IPS-NIHi7 (cell line): ENCODE measurements at regions not wholly inside any gene's neighbourhood (a gene's known extent, or its start where the extent isn't known, plus 50 kb on each side); places are given as distances from the start of the nearest gene placed in this dataset.

ENCODE experiments used
- DNase-seq: peaks from one replicate; pipeline ENCODE4 v3.0.0; 2012; ENCODE audit warnings: mixed read lengths; ENCODE audit errors: extremely low spot score

DNA sequence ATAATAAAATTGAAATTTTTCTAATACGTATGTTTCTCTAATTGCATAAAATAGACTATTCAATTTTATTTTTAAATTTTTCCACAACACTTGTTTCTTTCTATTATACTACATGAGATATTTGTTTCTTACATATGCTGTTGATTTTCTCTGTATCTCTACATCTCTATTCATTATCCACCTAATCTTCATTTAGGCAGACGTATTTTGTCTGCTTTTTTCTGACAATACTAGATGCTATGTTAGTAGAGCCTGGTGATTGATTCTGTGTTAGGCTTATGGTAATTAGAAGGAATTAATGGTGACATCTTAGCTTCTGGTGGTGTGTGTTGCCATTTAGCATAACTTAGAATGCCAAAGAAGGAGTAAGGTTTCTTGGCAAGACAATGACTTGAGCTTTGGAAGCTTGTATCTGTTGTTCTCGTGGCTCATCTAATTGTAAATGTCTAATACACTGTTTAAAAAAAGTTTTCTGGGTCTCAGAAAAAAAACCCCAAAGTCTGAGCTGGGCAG, 1610.7 kb upstream of the PCDH20 start:
- DNase-seq: no peak

DNA sequence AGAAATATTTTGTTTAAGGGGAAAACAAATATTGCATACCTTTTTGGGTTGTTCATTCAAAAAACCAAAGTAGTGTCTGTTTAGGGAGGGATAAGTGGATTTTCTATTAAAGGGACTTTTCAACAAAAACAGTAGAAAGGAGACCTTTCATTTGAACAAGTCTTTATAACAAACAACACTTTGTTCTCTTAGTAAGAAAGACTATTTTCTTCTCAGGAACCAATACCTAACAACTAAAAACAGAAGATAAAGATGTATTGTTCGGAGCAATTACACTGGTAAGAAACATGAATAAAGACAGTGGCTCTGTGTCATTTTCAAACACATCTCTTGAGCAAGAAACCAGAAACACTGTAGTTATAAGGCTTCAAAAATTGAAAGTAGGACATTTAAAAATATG, 1610.1 kb upstream of the PCDH20 start:
- DNase-seq: no peak

DNA sequence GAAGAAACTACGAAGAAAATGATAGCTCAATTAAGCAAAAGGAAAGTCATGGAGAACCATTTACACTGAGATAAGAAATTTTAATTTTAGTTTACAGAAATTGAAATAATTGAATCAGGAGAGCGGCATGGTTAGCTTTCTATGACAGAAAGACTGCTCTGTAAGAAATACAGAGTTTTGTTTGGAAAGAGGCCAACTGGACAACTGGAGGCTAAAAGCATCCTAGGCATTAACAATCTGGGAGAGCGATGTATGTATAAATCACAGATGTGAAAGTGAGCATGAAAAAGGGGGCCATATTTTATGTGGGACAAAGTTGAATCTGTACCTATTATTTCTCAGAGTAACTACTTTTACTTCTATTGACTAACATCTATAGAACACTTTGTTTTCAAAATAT, 1608.8 kb upstream of the PCDH20 start:
- DNase-seq: no peak

DNA sequence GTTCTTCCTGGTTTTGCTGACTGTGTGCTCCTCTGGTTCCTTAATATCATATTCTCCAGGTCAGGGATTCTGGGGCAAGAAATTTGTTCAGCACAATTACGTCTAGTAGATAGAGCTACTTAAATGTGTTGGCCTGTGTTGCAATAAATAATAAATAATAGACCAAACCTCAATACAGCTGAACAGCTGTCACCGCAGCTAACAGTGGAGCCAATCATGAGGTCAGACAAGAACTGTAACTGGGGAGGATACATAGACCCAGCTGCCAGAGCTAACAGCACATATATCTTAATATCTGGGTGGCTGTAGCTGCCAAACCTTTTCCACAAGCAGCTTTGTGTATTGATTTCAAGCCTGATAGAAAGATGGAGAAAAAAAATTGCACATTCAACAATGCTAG, 1596.3 kb upstream of the PCDH20 start:
- DNase-seq: no peak

GRCh38 chr13:63010072-63010658, 1594.5 kb upstream of the PCDH20 start:
- no peak for DNase-seq

- DNase-seq: no peak
Measured at GRCh38 chr13:63005625-63006024, 1590.0 kb upstream of the PCDH20 start.

DNA sequence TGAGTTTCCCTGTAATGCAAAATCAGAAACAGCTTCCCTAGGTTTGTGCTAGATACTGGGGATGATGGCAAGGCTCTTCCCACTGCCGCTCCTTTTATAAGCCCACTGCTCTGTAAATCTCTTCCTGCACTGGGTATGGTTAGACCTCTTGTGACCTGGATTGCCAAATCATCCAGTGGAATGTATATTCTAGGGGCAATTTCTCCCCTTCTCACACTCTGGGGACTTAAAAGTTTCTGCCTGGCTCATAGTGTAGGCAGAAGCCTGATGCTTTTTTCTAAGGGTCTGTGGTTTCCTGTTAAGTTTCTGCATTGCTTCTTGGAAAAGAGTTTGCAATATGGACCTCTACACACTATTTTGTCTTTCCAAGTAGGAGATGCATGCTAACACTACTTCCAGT, 1582.0 kb upstream of the PCDH20 start:
- DNase-seq: no peak

DNA sequence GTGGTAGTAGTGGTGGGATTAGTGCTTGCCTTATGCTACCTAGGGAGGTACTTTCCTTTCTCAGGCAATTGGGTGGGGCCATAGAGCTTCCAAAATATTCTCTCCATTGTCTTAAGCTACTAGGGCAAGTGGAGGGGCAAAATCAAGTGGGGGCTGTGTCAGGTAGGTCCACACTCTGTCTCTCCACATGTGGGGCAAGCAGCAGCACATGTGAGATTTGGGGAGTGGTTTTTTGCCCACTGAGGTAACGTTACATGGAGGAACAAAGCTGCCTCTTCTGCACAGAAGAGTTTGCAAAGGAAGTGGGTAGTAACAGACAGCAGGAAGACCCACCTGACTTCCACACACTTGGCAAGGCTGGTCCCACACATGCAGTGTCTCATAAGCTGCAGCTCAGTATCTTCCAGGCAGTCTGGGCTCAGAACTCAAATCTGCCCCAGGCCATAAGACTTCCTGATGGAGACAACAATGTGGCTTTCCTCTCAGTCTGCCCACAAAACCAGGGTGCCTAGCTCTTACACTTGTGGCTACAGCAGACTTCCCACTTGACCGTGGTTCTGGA, 1581.5 kb upstream of the PCDH20 start:
- DNase-seq: no peak

DNA sequence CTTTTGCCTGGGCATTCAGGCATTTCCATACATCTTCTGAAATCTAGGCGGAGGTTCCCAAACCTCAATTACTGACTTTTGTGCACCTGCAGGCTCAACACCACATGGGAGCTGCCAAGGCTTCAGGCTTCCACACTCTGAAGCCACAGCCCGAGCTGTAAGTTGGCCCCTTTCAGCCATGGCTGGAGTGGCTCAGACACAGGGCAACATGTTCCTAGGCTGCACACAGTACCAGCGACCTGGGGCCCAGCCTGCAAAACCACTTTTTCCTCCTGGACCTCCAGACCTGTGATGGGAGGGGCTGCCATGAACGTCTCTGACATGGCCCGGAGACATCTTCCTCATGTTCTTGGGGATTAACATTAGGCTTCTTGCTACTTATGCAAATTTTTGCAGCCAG, 1558.2 kb upstream of the PCDH20 start:
- no peak for DNase-seq

- no peak for DNase-seq
Measured at GRCh38 chr13:62964522-62964921, 1548.9 kb upstream of the PCDH20 start.

GRCh38 chr13:62960723-62961122, 1545.1 kb upstream of the PCDH20 start:
- DNase-seq: no peak

DNA sequence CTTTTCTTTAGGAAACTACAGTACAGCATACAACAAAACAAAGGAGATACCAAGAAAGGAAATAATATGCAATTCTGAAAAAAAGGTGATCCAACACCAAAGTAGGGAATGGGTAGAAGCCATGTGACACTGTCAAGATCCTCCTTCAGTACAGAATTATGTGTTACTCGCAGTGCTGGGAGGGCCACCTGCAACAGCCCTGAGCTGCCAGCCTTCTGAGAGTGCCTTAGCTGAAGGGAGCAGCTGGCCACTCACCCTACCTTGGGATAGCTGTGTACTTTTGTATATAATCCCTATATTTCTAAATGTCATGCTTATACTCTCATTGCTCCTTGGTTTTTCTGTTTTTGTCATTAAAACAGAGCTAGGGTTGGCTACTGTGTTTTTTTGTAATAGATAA, 1518.2 kb upstream of the PCDH20 start:
- no peak for DNase-seq

- no peak for DNase-seq
Measured at GRCh38 chr13:62932256-62932883, 1516.7 kb upstream of the PCDH20 start.

- no peak for DNase-seq
Measured at GRCh38 chr13:62931853-62932252, 1516.2 kb upstream of the PCDH20 start.

- DNase-seq: no peak
Measured at GRCh38 chr13:62924395-62924794, 1508.7 kb upstream of the PCDH20 start.

GRCh38 chr13:62920159-62920558, 1504.5 kb upstream of the PCDH20 start:
- DNase-seq: no peak

DNA sequence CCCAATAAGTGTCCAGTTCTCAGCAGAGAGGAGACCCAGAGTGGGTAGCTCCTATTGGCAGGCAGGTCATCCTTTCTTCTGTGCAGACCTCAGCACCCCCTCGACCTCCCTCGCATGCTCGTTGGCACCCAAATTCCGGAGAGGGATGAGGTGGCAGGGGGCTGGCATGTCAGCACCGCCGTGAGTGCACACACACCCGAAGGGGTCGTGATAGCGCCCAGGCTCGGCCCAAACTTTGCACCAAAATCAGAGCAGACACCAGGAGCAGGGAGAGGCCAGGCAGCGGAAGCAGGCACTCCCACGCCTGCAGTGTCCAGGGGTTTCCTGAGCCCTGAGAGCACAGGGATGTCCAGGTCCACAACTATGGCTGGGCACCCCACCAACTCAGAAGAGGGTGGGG, 1503.8 kb upstream of the PCDH20 start:
- no peak for DNase-seq

- DNase-seq: no peak
Measured at GRCh38 chr13:62910541-62911060, 1495.0 kb upstream of the PCDH20 start.

GRCh38 chr13:62908321-62908720, 1492.7 kb upstream of the PCDH20 start:
- no peak for DNase-seq

DNA sequence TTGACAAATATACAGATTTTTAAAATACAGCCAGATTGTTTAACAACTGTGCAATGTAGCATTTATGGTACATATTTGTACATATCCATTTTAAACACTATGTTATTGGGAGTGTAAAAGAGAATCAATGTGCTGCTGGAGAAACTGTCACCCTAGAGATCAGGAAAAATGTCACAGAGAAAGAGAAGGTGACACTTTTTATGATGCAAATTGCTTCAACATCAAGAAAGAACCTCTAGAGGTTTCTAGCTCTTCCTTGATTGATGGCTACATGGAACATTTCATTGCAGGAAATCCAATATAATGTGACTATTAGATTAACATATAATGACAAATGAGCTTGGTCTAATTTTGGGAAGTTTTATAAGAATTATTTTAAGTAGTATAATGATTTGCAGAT, 1491.2 kb upstream of the PCDH20 start:
- no peak for DNase-seq

- no peak for DNase-seq
Measured at GRCh38 chr13:62906469-62906868, 1490.8 kb upstream of the PCDH20 start.

DNA sequence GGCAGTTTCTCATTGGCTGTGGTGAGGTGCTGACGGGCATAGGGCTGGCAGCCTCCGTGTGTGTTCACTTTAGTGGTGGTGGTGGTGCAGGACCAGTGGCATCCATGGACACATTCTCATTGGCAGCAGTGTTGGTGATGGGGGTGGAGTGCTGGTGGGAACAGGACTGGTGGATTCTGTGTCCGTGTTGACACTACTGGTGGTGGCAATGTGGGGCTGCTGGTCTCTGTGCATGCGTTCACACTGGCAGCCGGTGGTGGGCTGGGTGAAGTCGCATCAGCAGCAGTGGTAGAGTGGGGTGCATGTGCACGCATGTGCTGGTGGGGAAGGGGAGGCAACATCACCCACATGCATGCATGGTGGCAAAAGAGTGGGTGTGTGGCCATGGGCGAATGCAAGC, 1471.4 kb upstream of the PCDH20 start:
- no peak for DNase-seq

- DNase-seq: no peak
Measured at GRCh38 chr13:62879071-62879470, 1463.4 kb upstream of the PCDH20 start.
